DOHH2 (cell line): ENCODE measurements at regions not wholly inside any gene's neighbourhood (a gene's known extent, or its start where the extent isn't known, plus 50 kb on each side); places are given as distances from the start of the nearest gene placed in this dataset.

Experiments
- CTCF ChIP-seq: fragments of 200-600 bp; sonication (generic); IDR thresholded peaks from one replicate; pipeline ENCODE4 v1.5.1; 2014; ENCODE audit warnings: antibody characterized with exemption, mild to moderate bottlenecking, low read depth, low read length; ENCODE audit not compliant: poor library complexity, severe bottlenecking
- EZH2phosphoT487 ChIP-seq: fragments of 200-600 bp; sonication (generic); IDR thresholded peaks from 2 replicates; pipeline ENCODE4 v1.6.1; 2017; ENCODE audit warnings: borderline replicate concordance, mild to moderate bottlenecking, antibody characterized with exemption, low read length, moderate library complexity, mixed read lengths

GRCh38 chr1:189726806-189727205, 750.9 kb downstream of the BRINP3 start:
- TF ChIP-seq CTCF (no peak), EZH2phosphoT487 (no peak)
